Panc1 (cell line): ENCODE measurements at regions not wholly inside any gene's neighbourhood (a gene's known extent, or its start where the extent isn't known, plus 50 kb on each side); places are given as distances from the start of the nearest gene placed in this dataset.

Source experiments
- ATAC-seq: fragments of 200-7000 bp; cut with Tn5 transposase; 2 replicates; pipeline ENCODE4 v1.9.1; 2020; ENCODE audit warnings: mild to moderate bottlenecking, moderate library complexity
- BruUV-seq: library from RNA; stranded (reverse); fragments of 400-500 nt; replicated peaks from 2 replicates; lab custom pipeline; 2021; lab: Mats Ljungman, UMichigan
- CTCF ChIA-PET: fragments of 300-600 bp; sonication (Branson Sonifier 250); formaldehyde crosslinking; loops from one replicate; lab custom pipeline; 2022; ENCODE audit warnings: antibody characterized with exemption; lab: Charles Lee
- POLR2A ChIA-PET: fragments of 300-600 bp; sonication (Branson Sonifier 250); formaldehyde crosslinking; loops from one replicate; lab custom pipeline; 2022; ENCODE audit warnings: antibody characterized with exemption; lab: Charles Lee
- DNase-seq: peaks from one replicate; pipeline ENCODE4 v3.0.0-alpha.2; 2010; ENCODE audit warnings: low read depth, low spot score
- H3K27ac ChIP-seq: 2 replicates; pipeline ENCODE4 v1.5.1; 2011; ENCODE audit warnings: mild to moderate bottlenecking, low read length, inconsistent platforms
- H3K27me3 ChIP-seq: fragments of 200-500 bp; sonication (Bioruptor generic); 2 replicates; pipeline ENCODE4 v1.6.0; 2014; ENCODE audit warnings: low read length, inconsistent platforms; ENCODE audit not compliant: control insufficient read depth, insufficient read depth
- H3K36me3 ChIP-seq: fragments of 200-500 bp; sonication (Bioruptor generic); 2 replicates; pipeline ENCODE4 v1.5.1; 2014; ENCODE audit warnings: inconsistent platforms, mild to moderate bottlenecking, low read length, moderate library complexity; ENCODE audit not compliant: control insufficient read depth, insufficient read depth
- H3K4me1 ChIP-seq: 2 replicates; pipeline ENCODE4 v1.5.1; 2011; ENCODE audit warnings: inconsistent platforms, mild to moderate bottlenecking, low read length, moderate library complexity; ENCODE audit not compliant: control insufficient read depth, insufficient read depth
- H3K4me3 ChIP-seq, 2 experiments: 2 replicates each; pipeline ENCODE4 v1.5.1; 2011 to 2012; ENCODE audit warnings: low read depth in 2 of 2, low read length in 2 of 2, mild to moderate bottlenecking in 2 of 2, inconsistent platforms in 1 of 2, moderate library complexity in 1 of 2
- H3K9me3 ChIP-seq: fragments of 200-500 bp; sonication (Bioruptor generic); 2 replicates; pipeline ENCODE4 v1.5.1; 2014; ENCODE audit warnings: low read depth, mild to moderate bottlenecking, inconsistent platforms, low read length, moderate library complexity; ENCODE audit not compliant: control insufficient read depth, insufficient read depth
- CTCF ChIP-seq: fragments of 450-650 bp; IDR thresholded peaks from 2 replicates; pipeline ENCODE4 v1.5.1; 2017; ENCODE audit warnings: mild to moderate bottlenecking
- POLR2AphosphoS5 ChIP-seq: IDR thresholded peaks from 2 replicates; pipeline ENCODE4 v1.6.1; 2012; ENCODE audit warnings: mild to moderate bottlenecking, low read depth, low read length, moderate library complexity
- REST ChIP-seq, 2 experiments: IDR thresholded peaks; 2 replicates each; pipeline ENCODE4 v1.6.1; 2011 to 2012; ENCODE audit warnings: low read depth in 2 of 2, control low read depth in 1 of 2, low read length in 1 of 2, mild to moderate bottlenecking in 1 of 2, moderate library complexity in 1 of 2; ENCODE audit not compliant: insufficient read depth in 1 of 2
- SIN3A ChIP-seq: IDR thresholded peaks from 2 replicates; pipeline ENCODE4 v1.6.1; 2012; ENCODE audit warnings: low read depth, mild to moderate bottlenecking, low read length, moderate library complexity, borderline replicate concordance; ENCODE audit not compliant: insufficient read depth
- TCF7L2 ChIP-seq: IDR thresholded peaks from 2 replicates; pipeline ENCODE4 v1.6.1; 2011; ENCODE audit warnings: mild to moderate bottlenecking, low read depth, low read length, inconsistent platforms
- in situ Hi-C: cut with HindIII; loops from 2 replicates; pipeline ENCODE4 v1.10.0; 2016; ENCODE audit warnings: low sequenced_read_pairs, low pct_unique_long_range_greater_than_20kb
- intact Hi-C: fragments of 100-400 bp; cut with micrococcal nuclease; formaldehyde crosslinking; loops from one replicate; pipeline ENCODE4 v1.10.0; 2022; ENCODE audit not compliant: unreplicated experiment

- Histone ChIP-seq H3K36me3 (no peaks in the 10 kb centered on the region), H3K9me3 (no peaks in the 10 kb centered on the region), H3K27ac (no peak overlapping the region), H3K4me3 (no peak overlapping the region), H3K4me1 (no peaks in the 10 kb centered on the region), H3K27me3 (no peaks in the 10 kb centered on the region)
- ChIA-PET POLR2A (no interaction called here), CTCF (no interaction called here)
- no TSS peak for BruUV-seq
- intact Hi-C loops (no loop called here), in situ Hi-C loops (no loop called here)
- no peak for ATAC-seq
- DNase-seq, result no peak
- TF ChIP-seq SIN3A (no peak), REST (IDR thresholded peaks at IDR 0.05; ENCODE audit: insufficient read depth in 1 of 2, low read depth in 2 of 2, low read length in 1 of 2) (no peak), TCF7L2 (no peak), CTCF (no peak), POLR2AphosphoS5 (no peak)
Observed at GRCh38 chr13:72561791-72562190, 165.6 kb downstream of the MZT1 start.

- no peaks in the 10 kb centered on the region for H3K4me1 ChIP-seq
- CTCF ChIA-PET, result no interaction called here
- DNase-seq (no peak), ATAC-seq (no peak)
- POLR2A ChIA-PET, result no interaction called here
- H3K9me3 ChIP-seq, result no peaks in the 10 kb centered on the region
- no TSS peak for BruUV-seq
- no peak overlapping the region for H3K4me3 ChIP-seq
- H3K36me3 ChIP-seq, result no peaks in the 10 kb centered on the region
- intact Hi-C loops (no loop called here), in situ Hi-C loops (no loop called here)
- no peaks in the 10 kb centered on the region for H3K27me3 ChIP-seq
- no peak for TF ChIP-seq SIN3A
- TF ChIP-seq CTCF, result no peak
- TF ChIP-seq REST (IDR thresholded peaks at IDR 0.05; ENCODE audit: insufficient read depth in 1 of 2, low read depth in 2 of 2, low read length in 1 of 2), result no peak
- no peak for TF ChIP-seq POLR2AphosphoS5
- TF ChIP-seq TCF7L2, result no peak
- H3K27ac ChIP-seq, result no peak overlapping the region
Observed at GRCh38 chr13:72559716-72560115, 167.7 kb downstream of the MZT1 start.
